RWPE2 (cell line): ENCODE measurements at regions not wholly inside any gene's neighbourhood (a gene's known extent, or its start where the extent isn't known, plus 50 kb on each side); places are given as distances from the start of the nearest gene placed in this dataset.

Source experiments
- ATAC-seq: fragments of 200-7000 bp; cut with Tn5 transposase; 3 replicates; pipeline ENCODE4 v1.9.1; 2021; ENCODE audit warnings: low read depth
- DNase-seq: peaks from one replicate; pipeline ENCODE4 v3.0.0-alpha.2; 2020; ENCODE audit warnings: low spot score
- H3K27ac ChIP-seq: fragments of 450-650 bp; 2 replicates; pipeline ENCODE4 v1.5.1; 2017; ENCODE audit warnings: mild to moderate bottlenecking; ENCODE audit not compliant: poor library complexity, severe bottlenecking
- H3K27me3 ChIP-seq: fragments of 250-450 bp; sonication (Bioruptor Pico); 2 replicates; pipeline ENCODE4 v1.5.1; 2021; ENCODE audit warnings: mild to moderate bottlenecking, moderate library complexity; ENCODE audit not compliant: insufficient read depth, poor library complexity, severe bottlenecking
- H3K36me3 ChIP-seq: fragments of 250-450 bp; sonication (Bioruptor Pico); 2 replicates; pipeline ENCODE4 v1.5.1; 2020; ENCODE audit warnings: low read depth, mild to moderate bottlenecking, moderate library complexity
- H3K4me1 ChIP-seq: fragments of 250-450 bp; sonication (Bioruptor Pico); 2 replicates; pipeline ENCODE4 v1.5.1; 2021; ENCODE audit warnings: mild to moderate bottlenecking, moderate library complexity; ENCODE audit not compliant: insufficient read depth, poor library complexity, severe bottlenecking
- H3K4me3 ChIP-seq: fragments of 250-450 bp; sonication (Bioruptor Pico); 2 replicates; pipeline ENCODE4 v1.5.1; 2021; ENCODE audit warnings: mild to moderate bottlenecking, moderate library complexity; ENCODE audit not compliant: severe bottlenecking
- H3K9me3 ChIP-seq: fragments of 250-450 bp; sonication (Bioruptor Pico); 2 replicates; pipeline ENCODE4 v1.5.1; 2021; ENCODE audit warnings: mild to moderate bottlenecking, moderate library complexity; ENCODE audit not compliant: severe bottlenecking
- CTCF ChIP-seq: fragments of 450-650 bp; IDR thresholded peaks from one replicate; pipeline ENCODE4 v1.5.1; 2017; ENCODE audit warnings: mild to moderate bottlenecking, moderate library complexity; ENCODE audit not compliant: poor library complexity, severe bottlenecking

- Histone ChIP-seq H3K4me1 (no peaks in the 10 kb centered on the region), H3K36me3 (no peaks in the 10 kb centered on the region), H3K9me3 (no peaks in the 10 kb centered on the region), H3K4me3 (no peak overlapping the region), H3K27ac (no peak overlapping the region), H3K27me3 (no peaks in the 10 kb centered on the region)
- DNase-seq, result no peak
- no peak for ATAC-seq
- TF ChIP-seq CTCF, result no peak
These were observed 93.8 kb upstream of the REG3A start for GRCh38 chr2:79253243-79253774.

- ATAC-seq, result no peak
- no peaks in the 10 kb centered on the region for H3K4me1 ChIP-seq
- no peaks in the 10 kb centered on the region for H3K9me3 ChIP-seq
- H3K27ac ChIP-seq, result no peak overlapping the region
- H3K4me3 ChIP-seq, result no peak overlapping the region
- no peak for DNase-seq
- no peaks in the 10 kb centered on the region for H3K27me3 ChIP-seq
- H3K36me3 ChIP-seq, result no peaks in the 10 kb centered on the region
- no peak for TF ChIP-seq CTCF
These were observed 91.1 kb upstream of the REG3A start for GRCh38 chr2:79250656-79251055.

GRCh38 chr2:79248776-79249175, 89.2 kb upstream of the REG3A start:
- ATAC-seq (no peak), DNase-seq (no peak)
- Histone ChIP-seq H3K36me3 (no peaks in the 10 kb centered on the region), H3K4me3 (no peak overlapping the region), H3K4me1 (no peaks in the 10 kb centered on the region), H3K27ac (no peak overlapping the region), H3K9me3 (no peaks in the 10 kb centered on the region), H3K27me3 (no peaks in the 10 kb centered on the region)
- no peak for TF ChIP-seq CTCF

GRCh38 chr2:79235135-79235534, 75.6 kb upstream of the REG3A start:
- H3K9me3 ChIP-seq, result no peaks in the 10 kb centered on the region
- no peaks in the 10 kb centered on the region for H3K27me3 ChIP-seq
- DNase-seq (no peak), ATAC-seq (0 out of 3 replicates have a peak, but pooled peaks have one; percentile 44)
- H3K4me3 ChIP-seq, result no peak overlapping the region
- H3K36me3 ChIP-seq, result no peaks in the 10 kb centered on the region
- peak; percentile 30 for TF ChIP-seq CTCF
- H3K27ac ChIP-seq, result no peak overlapping the region
- no peaks in the 10 kb centered on the region for H3K4me1 ChIP-seq

- no peak for ATAC-seq
These were observed 64.0 kb upstream of the REG3A start for GRCh38 chr2:79223539-79223938.

More at GRCh38 chr2:79223539-79223938, 64.0 kb upstream of the REG3A start:
- H3K36me3 ChIP-seq, result no peaks in the 10 kb centered on the region
- no peak for DNase-seq
- no peaks in the 10 kb centered on the region for H3K4me1 ChIP-seq
- no peak overlapping the region for H3K4me3 ChIP-seq
- no peak overlapping the region for H3K27ac ChIP-seq
- no peak for TF ChIP-seq CTCF
- H3K27me3 ChIP-seq, result no peaks in the 10 kb centered on the region
- H3K9me3 ChIP-seq, result no peaks in the 10 kb centered on the region
